Fibroblast of lung (primary cell): ENCODE measurements at regions not wholly inside any gene's neighbourhood (a gene's known extent, or its start where the extent isn't known, plus 50 kb on each side); places are given as distances from the start of the nearest gene placed in this dataset.

Experiments
- DNase-seq, 2 donors: peaks; one replicate each; pipeline versions ENCODE4 v3.0.0 to v3.0.0-alpha.2; 2010; ENCODE audit warnings: low read depth in 2 of 2
- H2AFZ ChIP-seq: 2 replicates; pipeline ENCODE4 v1.5.1; 2012; ENCODE audit warnings: low read length, control low read depth, inconsistent platforms
- H3K27ac ChIP-seq: 2 replicates; pipeline ENCODE4 v1.5.1; 2011; ENCODE audit warnings: low read length, control low read depth; ENCODE audit not compliant: insufficient read depth
- H3K27me3 ChIP-seq: 2 replicates; pipeline ENCODE4 v1.5.1; 2011; ENCODE audit warnings: mild to moderate bottlenecking, low read length; ENCODE audit not compliant: control insufficient read depth, insufficient read depth
- H3K36me3 ChIP-seq: 2 replicates; pipeline ENCODE4 v1.5.1; 2011; ENCODE audit warnings: low read length; ENCODE audit not compliant: control insufficient read depth, insufficient read depth
- H3K4me1 ChIP-seq: 2 replicates; pipeline ENCODE4 v1.5.1; 2011; ENCODE audit warnings: low read length; ENCODE audit not compliant: control insufficient read depth, insufficient read depth; ENCODE audit errors: extremely low read depth
- H3K4me2 ChIP-seq: 2 replicates; pipeline ENCODE4 v1.5.1; 2011; ENCODE audit warnings: low read length, control low read depth; ENCODE audit not compliant: insufficient read depth; ENCODE audit errors: extremely low read depth
- H3K4me3 ChIP-seq, 4 experiments: fragments of 200-600 bp in 1 of 4; sonication (generic) in 1 of 4; replicated peaks in 1 of 4; 2 replicates each; pipeline ENCODE4 v1.5.1; 2011 to 2016; ENCODE audit warnings: low read length in 4 of 4, low read depth in 3 of 4, mild to moderate bottlenecking in 3 of 4, control low read depth in 2 of 4, inconsistent platforms in 1 of 4, mixed read lengths in 1 of 4; ENCODE audit not compliant: insufficient read depth in 1 of 4; ENCODE audit errors: control extremely low read depth in 1 of 4
- H3K79me2 ChIP-seq: 2 replicates; pipeline ENCODE4 v1.5.1; 2012; ENCODE audit warnings: mild to moderate bottlenecking, low read length, inconsistent platforms; ENCODE audit not compliant: control insufficient read depth, insufficient read depth
- H3K9ac ChIP-seq: 2 replicates; pipeline ENCODE4 v1.5.1; 2011; ENCODE audit warnings: mild to moderate bottlenecking, low read length, control low read depth; ENCODE audit not compliant: insufficient read depth
- H3K9me3 ChIP-seq: 2 replicates; pipeline ENCODE4 v1.5.1; 2012; ENCODE audit warnings: low read depth, low read length; ENCODE audit not compliant: control insufficient read depth, insufficient read depth
- H4K20me1 ChIP-seq: 2 replicates; pipeline ENCODE4 v1.5.1; 2011; ENCODE audit warnings: low read length; ENCODE audit not compliant: control insufficient read depth, insufficient read depth; ENCODE audit errors: extremely low read depth
- EZH2 ChIP-seq: IDR thresholded peaks from 2 replicates; pipeline ENCODE4 v1.5.1; 2012; ENCODE audit warnings: low read length, control low read depth, mild to moderate bottlenecking; ENCODE audit errors: missing control alignments
- TF ChIP-seq, protein P1 (sequence below), 2 donors: IDR thresholded peaks in 1 of 2; conservative IDR thresholded peaks in 1 of 2; 1 replicate in 1 of 2; 2 replicates in 1 of 2; pipeline ENCODE4 v1.5.1; 2011 to 2012; ENCODE audit warnings: low read length in 2 of 2, control low read depth in 1 of 2, inconsistent platforms in 1 of 2, low read depth in 1 of 2, mild to moderate bottlenecking in 1 of 2

DNA sequence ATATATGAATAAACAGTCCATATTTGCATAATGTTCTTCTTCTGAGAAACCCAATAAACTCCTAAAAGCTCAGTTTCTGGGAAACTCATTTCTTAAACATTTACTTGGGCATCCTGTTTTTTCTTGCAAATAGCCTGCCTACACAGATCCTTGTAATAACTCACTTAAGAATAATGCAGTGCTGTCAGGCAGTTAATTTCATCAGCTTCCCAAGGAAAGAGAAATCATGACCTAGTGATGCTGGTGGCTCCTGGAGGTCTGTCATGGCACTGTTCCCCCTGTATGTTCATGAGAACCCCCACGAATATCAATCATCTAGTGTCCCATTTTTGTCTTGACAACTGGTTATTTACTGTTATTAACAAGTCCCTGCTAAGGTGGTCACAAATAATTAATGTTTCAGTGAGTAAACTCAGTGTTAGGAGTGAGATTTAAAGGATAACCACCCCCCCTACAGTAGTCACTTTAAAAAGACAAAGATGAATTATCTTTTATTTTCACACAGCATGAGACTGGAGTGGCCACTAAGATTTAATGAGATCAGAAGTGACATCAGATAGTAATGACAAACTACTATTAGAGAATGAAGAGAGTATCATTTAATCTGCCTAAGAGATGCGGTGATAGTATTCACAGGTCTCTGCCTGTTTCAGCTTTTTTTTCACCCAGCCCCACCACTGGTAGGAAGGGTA is 279.5 kb upstream of the NECTIN3 start:
- Histone ChIP-seq H3K27me3 (no peaks in the 10 kb centered on the region), H3K36me3 (no peaks in the 10 kb centered on the region), H3K79me2 (no peaks in the 10 kb centered on the region), H3K27ac (no peak overlapping the region), H2AFZ (no peak overlapping the region), H3K9ac (no peak overlapping the region), H3K4me3 (no peak overlapping the region), H3K4me2 (no peak overlapping the region), H3K4me1 (peaks cover 2% of the 10 kb centered on the region), H3K9me3 (no peaks in the 10 kb centered on the region), H4K20me1 (no peaks in the 10 kb centered on the region)
- no peak for TF ChIP-seq EZH2
- TF ChIP-seq, protein P1, sequence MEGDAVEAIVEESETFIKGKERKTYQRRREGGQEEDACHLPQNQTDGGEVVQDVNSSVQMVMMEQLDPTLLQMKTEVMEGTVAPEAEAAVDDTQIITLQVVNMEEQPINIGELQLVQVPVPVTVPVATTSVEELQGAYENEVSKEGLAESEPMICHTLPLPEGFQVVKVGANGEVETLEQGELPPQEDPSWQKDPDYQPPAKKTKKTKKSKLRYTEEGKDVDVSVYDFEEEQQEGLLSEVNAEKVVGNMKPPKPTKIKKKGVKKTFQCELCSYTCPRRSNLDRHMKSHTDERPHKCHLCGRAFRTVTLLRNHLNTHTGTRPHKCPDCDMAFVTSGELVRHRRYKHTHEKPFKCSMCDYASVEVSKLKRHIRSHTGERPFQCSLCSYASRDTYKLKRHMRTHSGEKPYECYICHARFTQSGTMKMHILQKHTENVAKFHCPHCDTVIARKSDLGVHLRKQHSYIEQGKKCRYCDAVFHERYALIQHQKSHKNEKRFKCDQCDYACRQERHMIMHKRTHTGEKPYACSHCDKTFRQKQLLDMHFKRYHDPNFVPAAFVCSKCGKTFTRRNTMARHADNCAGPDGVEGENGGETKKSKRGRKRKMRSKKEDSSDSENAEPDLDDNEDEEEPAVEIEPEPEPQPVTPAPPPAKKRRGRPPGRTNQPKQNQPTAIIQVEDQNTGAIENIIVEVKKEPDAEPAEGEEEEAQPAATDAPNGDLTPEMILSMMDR (conservative IDR thresholded peaks at IDR 0.05 in 1 of 2, IDR thresholded peaks at IDR 0.05 in 1 of 2; ENCODE audit: low read depth in 1 of 2, low read length in 2 of 2): no peak
- DNase-seq: no peak

DNA sequence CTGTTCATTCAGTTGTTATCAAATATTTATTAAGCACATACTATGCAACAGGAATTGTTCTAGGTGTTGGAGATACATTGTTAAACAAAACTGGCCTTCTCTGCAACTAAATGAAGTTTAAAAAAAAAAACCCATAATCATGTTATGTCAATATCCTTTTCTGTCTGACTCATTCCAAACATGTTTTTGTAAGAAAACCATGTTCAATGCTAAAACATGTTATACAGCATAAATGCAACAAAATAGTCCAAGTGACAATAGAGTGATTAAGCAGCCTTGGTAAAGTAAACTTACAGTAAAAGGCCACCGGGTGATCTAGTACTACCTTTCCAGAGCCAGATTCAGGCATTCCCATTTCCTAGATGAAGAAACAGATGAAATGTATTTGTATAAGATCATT is 278.0 kb upstream of the NECTIN3 start:
- Histone ChIP-seq H3K9ac (no peak overlapping the region), H3K4me3 (no peak overlapping the region), H3K9me3 (no peaks in the 10 kb centered on the region), H3K4me1 (peaks cover 2% of the 10 kb centered on the region), H3K4me2 (no peak overlapping the region), H3K36me3 (no peaks in the 10 kb centered on the region), H4K20me1 (no peaks in the 10 kb centered on the region), H3K27ac (no peak overlapping the region), H3K27me3 (no peaks in the 10 kb centered on the region), H3K79me2 (no peaks in the 10 kb centered on the region), H2AFZ (no peak overlapping the region)
- no peak for DNase-seq
- TF ChIP-seq, protein P1 (conservative IDR thresholded peaks at IDR 0.05 in 1 of 2, IDR thresholded peaks at IDR 0.05 in 1 of 2; ENCODE audit: low read depth in 1 of 2, low read length in 2 of 2): no peak
- TF ChIP-seq EZH2: no peak

DNA sequence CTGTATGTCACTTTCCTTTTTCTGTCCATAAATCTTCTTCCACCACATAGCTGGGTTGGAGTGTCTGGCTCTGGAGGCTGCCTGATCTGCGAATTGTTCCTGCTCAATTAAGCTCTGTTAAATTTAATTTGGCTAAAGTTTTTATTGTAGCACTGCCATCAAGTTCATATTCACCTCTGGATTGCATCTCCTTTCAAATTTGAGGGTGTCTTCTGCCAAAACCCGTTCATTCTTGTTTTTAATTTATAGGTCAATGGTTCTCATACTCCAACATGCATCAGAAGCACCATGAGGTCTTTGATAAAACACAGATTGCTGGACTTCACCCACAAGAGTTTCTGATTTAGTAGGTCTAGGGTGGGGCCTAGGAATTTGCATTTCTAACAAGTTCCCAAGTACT is 276.5 kb upstream of the NECTIN3 start:
- Histone ChIP-seq H3K79me2 (no peaks in the 10 kb centered on the region), H3K27ac (no peak overlapping the region), H3K4me3 (no peak overlapping the region), H3K4me2 (no peak overlapping the region), H3K36me3 (no peaks in the 10 kb centered on the region), H3K9ac (no peak overlapping the region), H3K4me1 (no peaks in the 10 kb centered on the region), H4K20me1 (no peaks in the 10 kb centered on the region), H2AFZ (no peak overlapping the region), H3K9me3 (no peaks in the 10 kb centered on the region), H3K27me3 (no peaks in the 10 kb centered on the region)
- TF ChIP-seq, protein P1 (conservative IDR thresholded peaks at IDR 0.05 in 1 of 2, IDR thresholded peaks at IDR 0.05 in 1 of 2; ENCODE audit: low read depth in 1 of 2, low read length in 2 of 2): no peak
- TF ChIP-seq EZH2: no peak
- no peak for DNase-seq
